Neural progenitor cell (in vitro differentiated cells): ENCODE measurements at regions not wholly inside any gene's neighbourhood (a gene's known extent, or its start where the extent isn't known, plus 50 kb on each side); places are given as distances from the start of the nearest gene placed in this dataset.

ENCODE experiments used
- CTCF ChIP-seq: fragments of 200-600 bp; sonication (generic); IDR thresholded peaks from 2 replicates; pipeline ENCODE4 v1.5.1; 2017; ENCODE audit warnings: antibody characterized with exemption, mild to moderate bottlenecking
- EZH2 ChIP-seq: fragments of 200-600 bp; sonication (generic); IDR thresholded peaks from 2 replicates; pipeline ENCODE4 v1.6.1; 2017; ENCODE audit warnings: antibody characterized with exemption, mild to moderate bottlenecking, moderate library complexity
- EZH2phosphoT487 ChIP-seq: fragments of 200-600 bp; sonication (generic); IDR thresholded peaks from 2 replicates; pipeline ENCODE4 v1.6.1; 2017; ENCODE audit warnings: antibody characterized with exemption

- TF ChIP-seq EZH2 (no peak), CTCF (no peak), EZH2phosphoT487 (no peak)
Observed at GRCh38 chr5:96247708-96248107, 185.3 kb downstream of the PCSK1 start.
